ENCODE measurements at regions not wholly inside any gene's neighbourhood (a gene's known extent, or its start where the extent isn't known, plus 50 kb on each side); places are given as distances from the start of the nearest gene placed in this dataset.

DNA sequence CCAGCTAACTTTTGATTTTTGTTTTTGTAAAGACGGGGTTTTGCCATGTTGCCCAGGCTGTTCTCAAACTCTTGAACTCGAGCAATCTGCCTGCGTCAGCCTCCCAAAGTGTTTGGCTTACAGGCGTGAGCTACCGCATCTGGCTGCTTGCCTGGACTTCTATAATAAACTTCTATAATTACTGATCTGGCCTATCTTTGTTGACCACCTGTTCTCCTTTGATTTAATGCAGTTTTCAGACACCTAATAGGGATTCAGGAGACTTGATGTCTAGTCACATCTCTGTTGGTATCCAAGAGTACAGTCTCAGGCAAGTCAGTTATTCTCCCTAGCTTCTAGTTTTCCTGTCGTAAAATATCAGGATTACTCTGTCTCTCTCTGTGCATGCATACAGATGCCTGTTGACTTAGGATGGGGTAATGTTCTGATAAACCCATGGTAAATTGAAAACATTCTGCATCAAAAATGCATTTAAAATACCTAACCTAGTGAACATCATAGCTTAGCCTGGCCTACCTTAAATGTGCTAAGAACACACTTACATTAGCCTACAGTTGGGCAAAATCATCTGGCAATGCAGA, 51.5 kb upstream of the NR3C1 start:
- Histone ChIP-seq H3K4me2 (ENCODE audit: control insufficient read depth, extremely low read depth, insufficient read depth, low read depth, low read length) (no peak overlapping the region), H3K79me2 (ENCODE audit: control insufficient read depth, insufficient read depth, low read length) (no peaks in the 10 kb centered on the region), H3K4me3 (ENCODE audit: control insufficient read depth in 2 of 3, extremely low read depth in 1 of 3, insufficient read depth in 2 of 3, low read depth in 1 of 3, low read length in 3 of 3) (no peak overlapping the region), H2AFZ (ENCODE audit: control insufficient read depth, low read length) (no peak overlapping the region), H3K9me1 (ENCODE audit: control insufficient read depth, extremely low read depth, insufficient read depth, low read length) (no peaks in the 10 kb centered on the region), H3K4me1 (ENCODE audit: control insufficient read depth, extremely low read depth, insufficient read depth, low read length) (peaks cover 8% of the 10 kb centered on the region), H3K27me3 (ENCODE audit: control insufficient read depth, extremely low read depth, insufficient read depth, low read length) (no peaks in the 10 kb centered on the region), H4K20me1 (ENCODE audit: control insufficient read depth, extremely low read depth, insufficient read depth, low read length) (no peaks in the 10 kb centered on the region), H3K9ac (ENCODE audit: control insufficient read depth, extremely low read depth, insufficient read depth, low read length) (no peak overlapping the region), H3K9me3 (ENCODE audit: control insufficient read depth, low read depth, low read length) (no peaks in the 10 kb centered on the region), H3K36me3 (ENCODE audit: control insufficient read depth in 2 of 2, extremely low read depth in 1 of 2, insufficient read depth in 2 of 2, low read length in 2 of 2) (no peaks in the 10 kb centered on the region), H3K27ac (ENCODE audit: control insufficient read depth, insufficient read depth, low read length) (no peak overlapping the region)
- DNase-seq (ENCODE audit: low read depth, low spot score): no peak
- no peak for TF ChIP-seq EZH2 (IDR thresholded peaks at IDR 0.05; ENCODE audit: low read length)
- TF ChIP-seq, protein P1, sequence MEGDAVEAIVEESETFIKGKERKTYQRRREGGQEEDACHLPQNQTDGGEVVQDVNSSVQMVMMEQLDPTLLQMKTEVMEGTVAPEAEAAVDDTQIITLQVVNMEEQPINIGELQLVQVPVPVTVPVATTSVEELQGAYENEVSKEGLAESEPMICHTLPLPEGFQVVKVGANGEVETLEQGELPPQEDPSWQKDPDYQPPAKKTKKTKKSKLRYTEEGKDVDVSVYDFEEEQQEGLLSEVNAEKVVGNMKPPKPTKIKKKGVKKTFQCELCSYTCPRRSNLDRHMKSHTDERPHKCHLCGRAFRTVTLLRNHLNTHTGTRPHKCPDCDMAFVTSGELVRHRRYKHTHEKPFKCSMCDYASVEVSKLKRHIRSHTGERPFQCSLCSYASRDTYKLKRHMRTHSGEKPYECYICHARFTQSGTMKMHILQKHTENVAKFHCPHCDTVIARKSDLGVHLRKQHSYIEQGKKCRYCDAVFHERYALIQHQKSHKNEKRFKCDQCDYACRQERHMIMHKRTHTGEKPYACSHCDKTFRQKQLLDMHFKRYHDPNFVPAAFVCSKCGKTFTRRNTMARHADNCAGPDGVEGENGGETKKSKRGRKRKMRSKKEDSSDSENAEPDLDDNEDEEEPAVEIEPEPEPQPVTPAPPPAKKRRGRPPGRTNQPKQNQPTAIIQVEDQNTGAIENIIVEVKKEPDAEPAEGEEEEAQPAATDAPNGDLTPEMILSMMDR (optimal IDR thresholded peaks at IDR 0.05 in 1 of 3, IDR thresholded peaks at IDR 0.05 in 1 of 3, conservative IDR thresholded peaks at IDR 0.05 in 1 of 3; ENCODE audit: extremely low read depth in 1 of 3, insufficient read depth in 2 of 3, low read length in 3 of 3): no peak
- dilution Hi-C loops (cut with MboI; ENCODE audit: extremely low pct_ligation_motif_present, low sequenced_read_pairs): no loop called here
- FAIRE-seq: no peak

- Histone ChIP-seq H3K9me3 (ENCODE audit: control insufficient read depth, low read depth, low read length) (no peaks in the 10 kb centered on the region), H3K9me1 (ENCODE audit: control insufficient read depth, extremely low read depth, insufficient read depth, low read length) (no peaks in the 10 kb centered on the region), H4K20me1 (ENCODE audit: control insufficient read depth, extremely low read depth, insufficient read depth, low read length) (no peaks in the 10 kb centered on the region), H3K27ac (ENCODE audit: control insufficient read depth, insufficient read depth, low read length) (no peak overlapping the region), H3K4me1 (ENCODE audit: control insufficient read depth, extremely low read depth, insufficient read depth, low read length) (peaks cover 8% of the 10 kb centered on the region), H3K27me3 (ENCODE audit: control insufficient read depth, extremely low read depth, insufficient read depth, low read length) (no peaks in the 10 kb centered on the region), H2AFZ (ENCODE audit: control insufficient read depth, low read length) (no peak overlapping the region), H3K79me2 (ENCODE audit: control insufficient read depth, insufficient read depth, low read length) (no peaks in the 10 kb centered on the region), H3K9ac (ENCODE audit: control insufficient read depth, extremely low read depth, insufficient read depth, low read length) (no peak overlapping the region), H3K4me2 (ENCODE audit: control insufficient read depth, extremely low read depth, insufficient read depth, low read depth, low read length) (no peak overlapping the region), H3K4me3 (ENCODE audit: control insufficient read depth in 2 of 3, extremely low read depth in 1 of 3, insufficient read depth in 2 of 3, low read depth in 1 of 3, low read length in 3 of 3) (no peak overlapping the region), H3K36me3 (ENCODE audit: control insufficient read depth in 2 of 2, extremely low read depth in 1 of 2, insufficient read depth in 2 of 2, low read length in 2 of 2) (no peaks in the 10 kb centered on the region)
- TF ChIP-seq, protein P1 (optimal IDR thresholded peaks at IDR 0.05 in 1 of 3, IDR thresholded peaks at IDR 0.05 in 1 of 3, conservative IDR thresholded peaks at IDR 0.05 in 1 of 3; ENCODE audit: extremely low read depth in 1 of 3, insufficient read depth in 2 of 3, low read length in 3 of 3): no peak
- TF ChIP-seq EZH2 (IDR thresholded peaks at IDR 0.05; ENCODE audit: low read length): no peak
- FAIRE-seq (no peak), DNase-seq (ENCODE audit: low read depth, low spot score) (no peak)
- dilution Hi-C loops (cut with MboI; ENCODE audit: extremely low pct_ligation_motif_present, low sequenced_read_pairs): no loop called here
Observed at GRCh38 chr5:143453720-143454119, 50.2 kb upstream of the NR3C1 start.

Small RNA genes in the stretch of these regions (small RNA-seq; reads per million reads assigned to genes)
- gene MIR5197 (ENCODE audit: insufficient read length in 3 of 3, low read depth in 3 of 3, low replicate concordance in 1 of 3): 0 reads per million in 3 experiments
- gene RNU7-156P (ENCODE audit: insufficient read length in 3 of 3, low read depth in 3 of 3, low replicate concordance in 1 of 3): 0 reads per million in 3 experiments
